ACC112 (cell line): ENCODE measurements at regions not wholly inside any gene's neighbourhood (a gene's known extent, or its start where the extent isn't known, plus 50 kb on each side); places are given as distances from the start of the nearest gene placed in this dataset.

ENCODE experiments used
- H2AFZ ChIP-seq: fragments of 200-600 bp; sonication (generic); one replicate; pipeline ENCODE4 v1.6.0; 2017; ENCODE audit warnings: antibody characterized with exemption, low read length; ENCODE audit not compliant: unreplicated experiment
- H3K27ac ChIP-seq: fragments of 200-600 bp; sonication (generic); 2 replicates; pipeline ENCODE4 v1.5.1; 2014; ENCODE audit warnings: low read depth, mild to moderate bottlenecking, antibody characterized with exemption, low read length, moderate library complexity
- H3K27me3 ChIP-seq: fragments of 200-600 bp; sonication (generic); 2 replicates; pipeline ENCODE4 v1.6.1; 2014; ENCODE audit warnings: mild to moderate bottlenecking, antibody characterized with exemption, low read length, moderate library complexity, mixed read lengths; ENCODE audit not compliant: insufficient read depth
- H3K36me3 ChIP-seq: fragments of 200-600 bp; sonication (generic); 2 replicates; pipeline ENCODE4 v1.6.1; 2016; ENCODE audit warnings: mild to moderate bottlenecking, antibody characterized with exemption, low read length, moderate library complexity, mixed read lengths; ENCODE audit not compliant: insufficient read depth
- H3K4me1 ChIP-seq: fragments of 200-600 bp; sonication (generic); one replicate; pipeline ENCODE4 v1.6.1; 2016; ENCODE audit warnings: low read length, mixed read lengths; ENCODE audit not compliant: insufficient read depth, unreplicated experiment, control insufficient read depth
- H3K4me3 ChIP-seq: fragments of 200-600 bp; sonication (generic); 2 replicates; pipeline ENCODE4 v1.5.1; 2014; ENCODE audit warnings: mild to moderate bottlenecking, low read depth, low read length
- H3K79me2 ChIP-seq: fragments of 200-600 bp; sonication (generic); one replicate; pipeline ENCODE4 v1.6.0; 2016; ENCODE audit warnings: low read length; ENCODE audit not compliant: control insufficient read depth, unreplicated experiment, insufficient read depth

DNA sequence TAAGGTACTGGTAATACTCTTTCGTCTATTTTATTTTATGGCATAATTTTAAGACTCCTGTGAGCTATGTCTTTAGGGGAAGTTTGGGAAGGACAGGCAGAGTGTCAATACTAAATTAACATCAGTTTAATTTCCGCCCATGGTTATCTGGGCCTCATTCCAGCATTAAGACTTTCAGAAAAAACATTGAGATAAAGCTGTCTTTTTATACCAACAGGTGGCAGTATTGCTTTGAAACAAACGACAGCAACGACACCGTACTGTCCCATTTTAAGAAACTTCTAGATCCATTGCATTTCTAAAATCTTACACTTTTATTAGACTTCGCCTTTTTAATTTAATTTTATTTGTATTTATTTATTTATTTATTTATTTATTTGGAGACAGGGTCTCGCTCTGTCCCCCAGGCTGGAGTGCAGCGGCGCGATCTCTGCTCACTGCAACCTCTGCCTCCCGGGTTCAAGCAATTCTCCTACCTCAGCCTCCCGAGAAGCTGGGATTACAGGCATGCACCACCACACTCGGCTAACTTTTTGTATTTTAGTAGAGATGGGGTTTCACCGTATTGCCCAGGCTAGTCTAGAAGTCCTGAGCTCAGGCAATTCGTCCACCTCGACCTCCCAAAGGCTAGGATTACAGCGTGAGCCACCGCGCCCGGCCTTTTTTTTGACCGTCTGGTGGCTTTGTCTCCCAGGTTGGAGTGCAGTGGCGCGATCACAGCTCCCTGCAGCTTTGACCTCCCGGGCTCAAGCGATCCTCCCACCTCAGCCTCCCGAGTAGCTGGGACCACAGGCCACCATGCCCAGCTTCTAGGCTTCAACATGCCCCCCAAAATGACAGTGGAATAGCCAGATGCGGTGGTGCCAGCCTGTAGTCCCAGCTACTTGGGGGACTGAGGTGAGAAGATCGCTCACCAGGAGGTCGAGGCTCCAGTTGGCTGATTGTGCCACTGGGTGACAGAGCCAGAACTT, 78.7 kb upstream of the C1GALT1 start:
- Histone ChIP-seq H2AFZ (peak overlapping the region; percentile 51), H3K36me3 (no peaks in the 10 kb centered on the region), H3K4me1 (peaks cover 25% of the 10 kb centered on the region), H3K79me2 (no peaks in the 10 kb centered on the region), H3K27me3 (no peaks in the 10 kb centered on the region), H3K4me3 (peak overlapping the region; percentile 56), H3K27ac (no peak overlapping the region)

DNA sequence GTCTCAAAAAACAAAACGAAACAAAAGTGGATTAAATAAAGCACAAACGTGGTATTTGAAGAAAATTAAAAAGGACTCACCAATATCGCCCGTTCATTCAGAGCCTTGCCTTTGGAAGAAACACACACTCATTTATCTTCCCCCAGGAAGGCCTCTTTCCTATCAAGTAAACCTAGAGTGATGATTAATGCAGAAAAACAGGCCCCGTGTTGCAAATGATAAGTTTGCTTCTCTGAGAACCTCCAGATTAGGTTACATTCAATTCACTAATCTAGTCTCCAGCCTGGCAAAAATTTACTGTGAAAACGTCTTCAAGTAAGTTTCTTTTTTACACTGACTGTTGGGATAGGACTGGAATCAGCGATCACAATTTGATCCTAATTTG, 78.0 kb upstream of the C1GALT1 start:
- Histone ChIP-seq H2AFZ (peak overlapping the region; percentile 26), H3K4me1 (peaks cover 18% of the 10 kb centered on the region), H3K36me3 (no peaks in the 10 kb centered on the region), H3K79me2 (no peaks in the 10 kb centered on the region), H3K27ac (no peak overlapping the region), H3K27me3 (no peaks in the 10 kb centered on the region), H3K4me3 (no peak overlapping the region)

DNA sequence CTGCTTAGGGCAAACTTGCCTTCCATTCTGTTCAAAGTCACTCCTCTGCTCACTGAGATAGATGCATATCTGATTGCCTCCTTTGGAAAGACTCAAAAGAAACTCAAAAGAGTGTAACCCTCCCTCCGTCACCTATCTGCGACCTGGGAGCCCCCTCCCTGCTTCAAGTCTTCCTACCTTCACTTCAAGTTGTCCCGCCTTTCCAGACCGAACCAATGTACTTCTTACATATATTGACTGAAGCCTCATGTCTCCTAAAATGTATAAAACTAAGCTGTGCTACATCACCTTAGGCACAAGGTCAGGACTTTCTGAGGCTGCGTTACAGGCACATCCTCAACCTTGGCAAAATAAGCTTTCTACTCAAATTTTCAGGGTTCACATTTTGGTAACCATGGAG, 77.4 kb upstream of the C1GALT1 start:
- no peak overlapping the region for H2AFZ ChIP-seq
- H3K36me3 ChIP-seq = no peaks in the 10 kb centered on the region
- H3K27ac ChIP-seq = no peak overlapping the region
- H3K27me3 ChIP-seq = no peaks in the 10 kb centered on the region
- no peaks in the 10 kb centered on the region for H3K79me2 ChIP-seq
- H3K4me1 ChIP-seq = peaks cover 13% of the 10 kb centered on the region
- no peak overlapping the region for H3K4me3 ChIP-seq

DNA sequence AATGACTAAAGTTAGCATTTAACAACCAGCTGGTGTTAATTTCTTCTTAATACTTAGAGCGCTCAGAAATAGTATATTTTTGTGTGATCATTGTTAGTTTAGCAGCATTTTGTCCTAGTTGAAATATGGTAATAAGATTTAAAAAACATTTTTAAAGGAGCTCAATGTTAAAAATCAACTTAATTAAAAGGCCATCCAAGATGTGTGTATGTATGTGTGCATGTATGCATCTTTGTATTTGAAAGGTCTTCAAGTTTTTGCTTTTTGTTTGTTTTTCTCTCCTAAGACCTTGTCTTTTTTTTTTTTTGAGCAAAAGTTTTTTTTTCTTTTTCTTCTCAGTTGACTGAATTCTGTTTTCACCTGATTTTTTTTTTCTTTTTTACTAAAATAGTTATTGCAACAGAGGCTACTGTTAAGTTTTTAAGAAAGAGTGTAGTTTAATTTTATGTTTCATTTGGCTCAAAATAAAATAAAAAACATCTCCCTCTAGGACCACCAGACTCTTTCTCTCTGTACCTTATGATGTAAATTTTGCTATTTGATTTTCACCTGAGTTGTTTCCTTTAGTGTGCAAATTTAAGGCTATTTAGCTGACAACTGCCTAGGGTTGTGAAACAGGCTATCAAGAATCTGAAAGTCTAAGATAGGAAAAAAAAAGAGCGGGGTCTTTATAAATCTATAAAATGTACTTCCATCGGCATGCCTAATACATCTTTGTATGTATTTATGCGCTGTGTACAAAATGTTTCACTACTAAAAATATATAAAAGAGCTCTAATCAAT, 76.4 kb upstream of the C1GALT1 start:
- peak overlapping the region; percentile 58 for H2AFZ ChIP-seq
- no peaks in the 10 kb centered on the region for H3K36me3 ChIP-seq
- H3K4me3 ChIP-seq = no peak overlapping the region
- H3K79me2 ChIP-seq = no peaks in the 10 kb centered on the region
- H3K27me3 ChIP-seq = no peaks in the 10 kb centered on the region
- H3K4me1 ChIP-seq = peaks cover 9% of the 10 kb centered on the region
- H3K27ac ChIP-seq = no peak overlapping the region

DNA sequence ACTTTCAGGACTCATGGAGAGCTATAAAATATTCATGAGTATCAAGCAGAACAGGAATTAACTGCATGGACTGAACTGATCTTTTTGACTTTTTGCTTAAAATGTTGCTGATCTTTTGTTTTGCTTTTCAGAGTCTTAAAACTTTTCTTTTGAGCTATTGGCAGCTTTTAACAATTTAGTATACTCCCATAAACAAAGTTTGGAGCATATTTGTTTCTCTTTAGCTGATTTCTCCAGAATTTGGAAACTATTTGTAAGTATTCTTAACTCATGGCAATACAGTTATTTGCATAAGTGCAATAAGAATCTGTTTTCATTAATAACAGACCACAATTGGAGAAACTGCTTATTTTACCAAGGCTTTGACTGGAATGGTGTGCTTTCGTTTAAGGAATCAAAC, 73.4 kb upstream of the C1GALT1 start:
- H3K27ac ChIP-seq = no peak overlapping the region
- no peaks in the 10 kb centered on the region for H3K36me3 ChIP-seq
- peaks cover 5% of the 10 kb centered on the region for H3K4me1 ChIP-seq
- no peak overlapping the region for H2AFZ ChIP-seq
- no peaks in the 10 kb centered on the region for H3K79me2 ChIP-seq
- no peak overlapping the region for H3K4me3 ChIP-seq
- no peaks in the 10 kb centered on the region for H3K27me3 ChIP-seq

DNA sequence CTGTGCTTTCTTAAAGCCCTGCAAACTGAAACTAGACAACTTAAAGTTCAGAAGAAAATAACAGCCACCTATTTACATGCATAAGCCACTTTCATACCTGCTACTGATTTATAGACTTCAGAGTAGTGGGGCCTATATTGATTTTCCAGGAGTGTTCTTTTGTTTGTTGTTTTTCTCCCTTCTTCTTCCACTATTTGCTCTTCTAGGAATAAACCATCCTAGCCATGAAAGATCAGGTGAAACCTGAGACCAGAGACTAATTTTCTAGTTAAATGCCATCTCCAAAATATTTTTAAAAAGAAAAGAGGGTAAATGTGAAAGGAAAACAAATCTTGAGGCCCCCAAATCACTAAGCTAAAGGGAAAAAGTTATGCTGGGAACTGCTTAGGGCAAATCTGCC, 72.4 kb upstream of the C1GALT1 start:
- no peaks in the 10 kb centered on the region for H3K27me3 ChIP-seq
- no peaks in the 10 kb centered on the region for H3K36me3 ChIP-seq
- H2AFZ ChIP-seq = no peak overlapping the region
- no peak overlapping the region for H3K4me3 ChIP-seq
- H3K27ac ChIP-seq = no peak overlapping the region
- no peaks in the 10 kb centered on the region for H3K79me2 ChIP-seq
- H3K4me1 ChIP-seq = no peaks in the 10 kb centered on the region

DNA sequence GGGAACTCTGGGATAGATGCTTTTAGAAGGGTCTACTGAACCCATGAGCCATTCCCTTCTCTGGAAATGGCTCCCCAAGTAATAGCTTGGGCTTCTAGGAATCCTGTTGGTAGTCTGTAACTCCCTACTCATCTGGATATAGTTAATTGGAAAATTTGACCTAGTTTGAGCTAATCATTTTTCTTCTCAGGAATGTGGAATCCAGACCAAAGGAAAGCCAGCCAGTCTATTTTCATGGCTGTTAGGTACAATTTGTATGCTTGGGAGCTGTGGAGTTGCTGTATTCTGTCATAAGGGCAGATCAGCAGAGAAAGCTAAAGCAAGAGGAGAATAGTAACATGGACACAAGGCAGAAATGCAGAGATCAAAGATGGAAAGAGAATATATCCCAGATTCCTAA, 71.6 kb upstream of the C1GALT1 start:
- H3K36me3 ChIP-seq = no peaks in the 10 kb centered on the region
- H3K27me3 ChIP-seq = no peaks in the 10 kb centered on the region
- peak overlapping the region; percentile 29 for H2AFZ ChIP-seq
- no peaks in the 10 kb centered on the region for H3K4me1 ChIP-seq
- H3K4me3 ChIP-seq = no peak overlapping the region
- no peak overlapping the region for H3K27ac ChIP-seq
- no peaks in the 10 kb centered on the region for H3K79me2 ChIP-seq

DNA sequence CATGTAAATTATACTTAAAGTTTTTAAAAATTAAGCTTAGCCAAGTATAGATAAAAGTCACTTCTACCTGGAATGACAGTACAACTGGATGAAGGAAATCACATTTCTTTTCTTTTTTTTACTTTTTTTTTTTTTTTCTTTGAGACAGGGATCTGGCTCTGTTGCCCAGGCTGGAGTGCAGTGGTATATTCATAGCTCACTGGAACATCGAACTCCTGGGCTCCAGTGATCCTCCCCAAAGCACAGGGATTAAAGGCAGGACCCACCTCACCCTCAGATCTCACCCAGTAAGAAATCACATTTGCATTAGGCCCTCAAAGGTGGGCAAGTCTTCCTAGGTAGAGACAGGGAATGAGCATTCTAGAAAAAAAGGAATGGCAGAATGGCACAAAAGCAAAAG, 69.5 kb upstream of the C1GALT1 start:
- H3K27me3 ChIP-seq = no peaks in the 10 kb centered on the region
- no peaks in the 10 kb centered on the region for H3K79me2 ChIP-seq
- no peaks in the 10 kb centered on the region for H3K4me1 ChIP-seq
- no peak overlapping the region for H3K4me3 ChIP-seq
- no peak overlapping the region for H3K27ac ChIP-seq
- no peaks in the 10 kb centered on the region for H3K36me3 ChIP-seq
- H2AFZ ChIP-seq = no peak overlapping the region

DNA sequence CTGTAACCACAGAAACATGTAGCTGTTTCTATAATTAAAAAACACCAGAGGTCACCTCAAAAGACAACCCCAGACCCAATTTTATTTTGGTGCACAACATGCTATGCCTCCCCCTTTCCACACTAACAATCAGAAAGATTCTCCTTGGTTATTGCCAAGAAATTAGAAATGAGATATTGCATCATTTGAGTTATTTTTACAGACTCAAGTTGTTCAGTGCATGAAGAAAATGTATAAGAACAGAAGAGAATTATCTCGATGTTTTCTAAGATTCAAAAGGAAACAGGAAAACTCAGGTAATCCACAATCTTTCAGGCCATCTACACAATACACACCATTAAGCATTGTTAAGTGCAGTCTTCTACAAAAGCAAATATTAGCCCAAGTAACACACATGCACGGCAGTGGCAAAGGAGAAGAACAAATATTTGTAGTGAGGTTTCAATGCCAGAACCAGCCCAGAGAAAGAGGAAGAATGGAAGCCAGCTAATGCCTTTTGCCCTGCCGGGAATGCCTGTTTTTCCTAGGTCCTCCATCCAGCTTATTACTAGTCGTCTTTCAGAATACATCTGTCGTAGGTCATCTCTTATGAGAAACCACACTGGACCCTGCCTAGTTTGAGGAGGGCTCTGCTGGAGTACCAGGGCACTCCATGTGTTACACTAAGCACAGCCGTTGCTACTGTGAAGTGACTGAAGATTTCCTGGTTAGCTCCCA, 67.6 kb upstream of the C1GALT1 start:
- H2AFZ ChIP-seq = no peak overlapping the region

DNA sequence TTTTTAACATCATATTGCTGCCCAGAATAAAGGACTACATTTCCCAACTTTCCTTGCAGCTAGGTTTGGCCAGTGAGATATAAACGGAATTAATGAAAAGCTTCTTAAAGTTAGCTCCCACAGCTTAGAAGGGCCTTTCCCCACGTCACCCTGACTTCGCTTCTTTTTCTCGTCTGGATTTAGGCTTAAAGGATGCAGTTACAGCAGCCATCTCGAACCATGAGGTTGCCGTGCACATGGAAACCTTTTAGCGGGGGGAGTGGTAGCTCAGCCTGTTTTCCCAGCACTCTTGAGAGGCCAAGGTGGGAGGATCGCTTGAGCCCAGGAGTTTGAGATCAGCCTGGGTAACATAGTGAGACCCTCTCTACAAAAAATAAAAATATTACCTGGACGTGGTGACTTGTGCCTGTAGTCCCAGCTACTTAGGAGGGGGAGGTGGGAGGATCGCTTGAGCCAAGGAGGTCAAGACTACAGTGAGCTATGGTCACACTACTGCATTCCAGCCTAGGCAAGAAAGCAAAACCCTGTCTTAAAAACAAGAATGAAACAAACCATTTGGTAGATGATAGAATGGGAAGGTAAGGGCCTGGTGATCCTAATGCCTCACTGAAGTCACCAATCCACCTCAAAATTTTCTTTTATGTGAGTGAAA, 64.3 kb upstream of the C1GALT1 start:
- H2AFZ ChIP-seq = no peak overlapping the region

More for the DNA sequence above, 67.6 kb upstream of the C1GALT1 start:
- Histone ChIP-seq H3K36me3 (no peaks in the 10 kb centered on the region), H3K27ac (no peak overlapping the region), H3K79me2 (no peaks in the 10 kb centered on the region), H3K4me3 (no peak overlapping the region), H3K4me1 (no peaks in the 10 kb centered on the region), H3K27me3 (no peaks in the 10 kb centered on the region)

More for the DNA sequence above, 64.3 kb upstream of the C1GALT1 start:
- Histone ChIP-seq H3K27ac (no peak overlapping the region), H3K4me3 (no peak overlapping the region), H3K79me2 (no peaks in the 10 kb centered on the region), H3K4me1 (peaks cover 13% of the 10 kb centered on the region), H3K36me3 (no peaks in the 10 kb centered on the region), H3K27me3 (no peaks in the 10 kb centered on the region)
